HepG2 (cell line): ENCODE measurements at regions not wholly inside any gene's neighbourhood (a gene's known extent, or its start where the extent isn't known, plus 50 kb on each side); places are given as distances from the start of the nearest gene placed in this dataset.
A peak's percentile ranks its signal among the peaks of the same experiment; 100 is the strongest.

Experiments
- ARHGAP35 ChIP-seq: sonication (generic); formaldehyde crosslinking; IDR thresholded peaks from 2 replicates; pipeline ENCODE4 v1.9.0; 2022; ENCODE audit warnings: mild to moderate bottlenecking, inconsistent platforms, moderate library complexity, missing genetic modification reagents, borderline replicate concordance
- CBX5 ChIP-seq: sonication (generic); formaldehyde crosslinking; IDR thresholded peaks from 2 replicates; pipeline ENCODE4 v1.4.0; 2020; ENCODE audit warnings: missing genetic modification reagents, borderline replicate concordance
- DZIP1 ChIP-seq: sonication (generic); formaldehyde crosslinking; IDR thresholded peaks from 2 replicates; pipeline ENCODE4 v1.5.0; 2020; ENCODE audit warnings: mild to moderate bottlenecking, missing genetic modification reagents
- FOXK1 ChIP-seq: sonication (generic); formaldehyde crosslinking; IDR thresholded peaks from 2 replicates; pipeline ENCODE4 v1.4.0; 2020; ENCODE audit warnings: low read depth, missing genetic modification reagents, borderline replicate concordance
- FOXP4 ChIP-seq: sonication (generic); formaldehyde crosslinking; IDR thresholded peaks from 2 replicates; pipeline ENCODE4 v1.4.0; 2020; ENCODE audit warnings: missing genetic modification reagents
- HNF4G ChIP-seq, 2 experiments: sonication (generic) in 1 of 2; formaldehyde crosslinking in 1 of 2; IDR thresholded peaks; 2 replicates each; pipeline versions ENCODE4 v1.4.0 to v1.6.1; 2011 to 2020; ENCODE audit warnings: borderline replicate concordance in 2 of 2, low read depth in 2 of 2, mild to moderate bottlenecking in 2 of 2, low read length in 1 of 2, missing genetic modification reagents in 1 of 2, moderate library complexity in 1 of 2
- KLF9 ChIP-seq: IDR thresholded peaks from 2 replicates; pipeline ENCODE4 v1.6.1; 2016; ENCODE audit warnings: low read depth
- MAZ ChIP-seq, 2 experiments: sonication (generic) in 1 of 2; formaldehyde crosslinking in 1 of 2; IDR thresholded peaks; 2 replicates each; pipeline versions ENCODE4 v1.5.0 to v1.6.1; 2012 to 2020; ENCODE audit warnings: low read depth in 2 of 2, mild to moderate bottlenecking in 2 of 2, borderline replicate concordance in 1 of 2, improper control_type of control experiment in 1 of 2, low read length in 1 of 2, missing genetic modification reagents in 1 of 2, moderate library complexity in 1 of 2
- MIER2 ChIP-seq: IDR thresholded peaks from 2 replicates; pipeline ENCODE4 v1.6.1; 2016; ENCODE audit warnings: missing biosample characterization, missing genetic modification reagents
- MTA1 ChIP-seq: sonication (generic); formaldehyde crosslinking; IDR thresholded peaks from 2 replicates; pipeline ENCODE4 v1.4.0; 2020; ENCODE audit warnings: missing genetic modification reagents, mild to moderate bottlenecking, borderline replicate concordance
- RBM22 ChIP-seq: fragments of 200-400 bp; formaldehyde crosslinking; optimal IDR thresholded peaks from 2 replicates; pipeline ENCODE3; 2017; ENCODE audit warnings: mild to moderate bottlenecking, low read length, moderate library complexity
- SOX5 ChIP-seq: IDR thresholded peaks from 2 replicates; pipeline ENCODE4 v1.6.1; 2016; ENCODE audit warnings: borderline replicate concordance
- TBP ChIP-seq: sonication (generic); formaldehyde crosslinking; IDR thresholded peaks from 2 replicates; pipeline ENCODE4 v1.5.0; 2020; ENCODE audit warnings: missing genetic modification reagents
- TEAD2 ChIP-seq: sonication (generic); formaldehyde crosslinking; IDR thresholded peaks from 2 replicates; pipeline ENCODE4 v1.9.0; 2021; ENCODE audit warnings: missing genetic modification reagents
- THYN1 ChIP-seq: sonication (generic); formaldehyde crosslinking; IDR thresholded peaks from 2 replicates; pipeline ENCODE4 v1.8.1; 2023; ENCODE audit warnings: low read depth, mild to moderate bottlenecking, moderate library complexity, missing genetic modification reagents, borderline replicate concordance
- ZNF180 ChIP-seq: sonication (generic); formaldehyde crosslinking; IDR thresholded peaks from 2 replicates; pipeline ENCODE4 v1.4.0; 2020; ENCODE audit warnings: low read depth, missing genetic modification reagents, borderline replicate concordance
- ZNF230 ChIP-seq: sonication (generic); formaldehyde crosslinking; IDR thresholded peaks from 2 replicates; pipeline ENCODE4 v1.4.0; 2020; ENCODE audit warnings: mild to moderate bottlenecking, missing genetic modification reagents
- ZNF44 ChIP-seq: sonication (generic); formaldehyde crosslinking; IDR thresholded peaks from 2 replicates; pipeline ENCODE4 v1.5.1; 2020; ENCODE audit warnings: mild to moderate bottlenecking, missing genetic modification reagents
- ZNF614 ChIP-seq: IDR thresholded peaks from 2 replicates; pipeline ENCODE4 v1.6.1; 2018; ENCODE audit warnings: missing biosample characterization, missing genetic modification reagents, inconsistent platforms, borderline replicate concordance
- ZNF720 ChIP-seq: sonication (generic); formaldehyde crosslinking; IDR thresholded peaks from 2 replicates; pipeline ENCODE4 v1.4.0; 2020; ENCODE audit warnings: missing genetic modification reagents
- TF ChIP-seq, protein P1 (sequence below): sonication (generic); formaldehyde crosslinking; IDR thresholded peaks from 2 replicates; pipeline ENCODE4 v1.8.1; 2023; ENCODE audit warnings: mild to moderate bottlenecking, missing genetic modification reagents
- TF ChIP-seq, protein P2 (sequence below): sonication (generic); formaldehyde crosslinking; IDR thresholded peaks from 2 replicates; pipeline ENCODE4 v1.5.0; 2020; ENCODE audit warnings: mild to moderate bottlenecking, low read depth, missing genetic modification reagents, borderline replicate concordance

DNA sequence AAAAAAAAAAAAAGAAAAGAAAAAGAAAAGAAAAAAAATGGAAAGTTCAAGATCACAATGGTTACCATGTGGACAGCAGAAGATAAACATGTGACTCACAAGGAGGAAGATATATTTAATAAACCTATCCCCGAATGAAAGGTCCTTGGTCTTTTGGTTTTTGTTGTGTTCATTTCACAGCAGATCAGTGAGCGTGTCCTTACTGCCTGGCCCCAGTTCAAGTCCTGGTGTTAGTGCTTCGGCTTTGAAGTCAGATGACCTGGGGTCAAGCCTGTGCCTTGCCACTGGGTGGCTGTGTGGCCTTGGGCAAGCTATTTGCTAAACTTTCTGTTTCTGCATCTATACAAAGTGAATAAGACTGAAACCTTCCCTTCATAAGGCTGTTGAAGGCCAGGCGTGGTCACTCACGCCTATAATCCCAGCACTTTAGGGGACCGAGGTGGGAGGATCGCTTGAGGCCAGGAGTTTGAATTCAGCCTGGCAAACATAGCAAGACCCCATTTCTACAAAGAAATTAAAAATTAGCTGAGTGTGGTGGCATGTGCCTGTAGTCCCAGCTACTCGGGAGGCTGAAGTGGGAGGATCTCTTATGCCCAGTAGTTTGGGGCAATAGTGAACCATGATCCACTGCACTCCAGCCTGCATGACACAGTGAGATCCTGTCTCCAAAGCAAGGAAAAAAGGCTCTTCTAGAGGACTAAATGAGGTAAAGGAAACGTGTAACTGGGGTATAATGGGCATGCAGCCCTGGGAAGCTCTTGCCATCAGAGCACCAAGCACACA lies 94.5 kb upstream of the SPATA31D4 start (continued):
- TF ChIP-seq ZNF614 (CRISPR knock-in tag) (no peak), MAZ (IDR thresholded peaks at IDR 0.05; ENCODE audit: borderline replicate concordance, low read depth, low read length) (no peak), MAZ (CRISPR knock-in tag; IDR thresholded peaks at IDR 0.05; ENCODE audit: low read depth) (0 out of 2 replicates have a peak, but pooled peaks have one; percentile 23), RBM22 (no peak), CBX5 (CRISPR knock-in tag) (peak; percentile 46; the same call in 1 of the 2 replicates), ZNF44 (CRISPR knock-in tag) (no peak), FOXP4 (peak; percentile 84), MTA1 (0 out of 2 replicates have a peak, but pooled peaks have one; percentile 23), THYN1 (no peak), ZNF230 (no peak), TEAD2 (no peak), FOXK1 (CRISPR knock-in tag) (peak; percentile 48; the same call in 1 of the 2 replicates), HNF4G (IDR thresholded peaks at IDR 0.05; ENCODE audit: borderline replicate concordance, low read depth, low read length) (no peak), HNF4G (CRISPR knock-in tag; IDR thresholded peaks at IDR 0.05; ENCODE audit: borderline replicate concordance, low read depth) (no peak), MIER2 (no peak), KLF9 (CRISPR knock-in tag) (no peak), ZNF180 (CRISPR knock-in tag) (no peak), ARHGAP35 (CRISPR knock-in tag) (no peak), ZNF720 (no peak), TBP (CRISPR knock-in tag) (no peak), DZIP1 (no peak), SOX5 (peak; percentile 92)
- TF ChIP-seq, protein P1, sequence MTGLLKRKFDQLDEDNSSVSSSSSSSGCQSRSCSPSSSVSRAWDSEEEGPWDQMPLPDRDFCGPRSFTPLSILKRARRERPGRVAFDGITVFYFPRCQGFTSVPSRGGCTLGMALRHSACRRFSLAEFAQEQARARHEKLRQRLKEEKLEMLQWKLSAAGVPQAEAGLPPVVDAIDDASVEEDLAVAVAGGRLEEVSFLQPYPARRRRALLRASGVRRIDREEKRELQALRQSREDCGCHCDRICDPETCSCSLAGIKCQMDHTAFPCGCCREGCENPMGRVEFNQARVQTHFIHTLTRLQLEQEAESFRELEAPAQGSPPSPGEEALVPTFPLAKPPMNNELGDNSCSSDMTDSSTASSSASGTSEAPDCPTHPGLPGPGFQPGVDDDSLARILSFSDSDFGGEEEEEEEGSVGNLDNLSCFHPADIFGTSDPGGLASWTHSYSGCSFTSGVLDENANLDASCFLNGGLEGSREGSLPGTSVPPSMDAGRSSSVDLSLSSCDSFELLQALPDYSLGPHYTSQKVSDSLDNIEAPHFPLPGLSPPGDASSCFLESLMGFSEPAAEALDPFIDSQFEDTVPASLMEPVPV (CRISPR knock-in tag), result no peak
- TF ChIP-seq, protein P2, sequence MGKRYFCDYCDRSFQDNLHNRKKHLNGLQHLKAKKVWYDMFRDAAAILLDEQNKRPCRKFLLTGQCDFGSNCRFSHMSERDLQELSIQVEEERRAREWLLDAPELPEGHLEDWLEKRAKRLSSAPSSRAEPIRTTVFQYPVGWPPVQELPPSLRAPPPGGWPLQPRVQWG, result no peak
